ENCODE measurements at regions not wholly inside any gene's neighbourhood (a gene's known extent, or its start where the extent isn't known, plus 50 kb on each side); places are given as distances from the start of the nearest gene placed in this dataset.

- Histone ChIP-seq H3K9ac (ENCODE audit: control insufficient read depth, insufficient read depth, low read length) (no peak overlapping the region), H3K36me3 (ENCODE audit: control insufficient read depth in 2 of 2, insufficient read depth in 2 of 2, low read length in 1 of 2) (no peaks in the 10 kb centered on the region), H3K9me3 (replicated peaks; ENCODE audit: control insufficient read depth, insufficient read depth, low read length) (no peaks in the 10 kb centered on the region), H4K20me1 (ENCODE audit: control insufficient read depth, insufficient read depth) (no peaks in the 10 kb centered on the region), H3K4me2 (ENCODE audit: control insufficient read depth, insufficient read depth) (no peak overlapping the region), H3K4me1 (ENCODE audit: control insufficient read depth, insufficient read depth, low read length) (no peaks in the 10 kb centered on the region), H3K4me3 (no peak overlapping the region), H3K27me3 (replicated peaks in 1 of 2; ENCODE audit: control insufficient read depth in 2 of 2, insufficient read depth in 2 of 2, low read length in 1 of 2) (no peaks in the 10 kb centered on the region), H3K79me2 (ENCODE audit: control insufficient read depth, insufficient read depth, low read length) (no peaks in the 10 kb centered on the region), H2AFZ (ENCODE audit: control insufficient read depth, low read depth, low read length) (no peak overlapping the region), H3K27ac (ENCODE audit: control insufficient read depth, insufficient read depth) (no peak overlapping the region)
- TF ChIP-seq MEF2A (IDR thresholded peaks at IDR 0.05; ENCODE audit: insufficient read depth, low read depth, low read length): no peak
- TF ChIP-seq SMARCA5 (IDR thresholded peaks at IDR 0.05): no peak
- no peak for TF ChIP-seq ZNF687 (IDR thresholded peaks at IDR 0.05)
- TF ChIP-seq BRCA1 (IDR thresholded peaks at IDR 0.05; ENCODE audit: low read depth, low read length): no peak
- SMC1A ChIA-PET (ENCODE audit: uncharacterized antibody, unreplicated experiment): no interaction called here
- intact Hi-C loops (cut with micrococcal nuclease; ENCODE audit: unreplicated experiment) (no loop called here), in situ Hi-C loops (cut with MboI) (no loop called here)
- DNase-seq (ENCODE audit: low read depth, low spot score) (no peak), FAIRE-seq (no peak), ATAC-seq (no peak)
- CTCF ChIA-PET: no interaction called here
- POLR2A ChIA-PET: no interaction called here
- RAD21 ChIA-PET (ENCODE audit: unreplicated experiment): no interaction called here
- WGBS (ENCODE audit: insufficient coverage, insufficient replicate concordance, low lambda C conversion rate, missing lambda C conversion rate): 43% methylated on average over 6 of the region's 6 CpGs
- BruUV-seq (replicated peaks): no TSS peak
These were observed 453.5 kb upstream of the TPK1 start for GRCh38 chr7:145289384-145289783.

- RAD21 ChIA-PET (ENCODE audit: unreplicated experiment): no interaction called here
- SMC1A ChIA-PET (ENCODE audit: uncharacterized antibody, unreplicated experiment): no interaction called here
- in situ Hi-C loops (cut with MboI): no loop called here
- H2AFZ ChIP-seq (ENCODE audit: control insufficient read depth, low read depth, low read length): no peak overlapping the region
- no peaks in the 10 kb centered on the region for H3K36me3 ChIP-seq (ENCODE audit: control insufficient read depth in 2 of 2, insufficient read depth in 2 of 2, low read length in 1 of 2)
- intact Hi-C loops (cut with micrococcal nuclease; ENCODE audit: unreplicated experiment): no loop called here
- no peak overlapping the region for H3K9ac ChIP-seq (ENCODE audit: control insufficient read depth, insufficient read depth, low read length)
- CTCF ChIA-PET: no interaction called here
- H3K4me3 ChIP-seq: no peak overlapping the region
- H3K4me1 ChIP-seq (ENCODE audit: control insufficient read depth, insufficient read depth, low read length): no peaks in the 10 kb centered on the region
- no peak for FAIRE-seq
- H3K79me2 ChIP-seq (ENCODE audit: control insufficient read depth, insufficient read depth, low read length): no peaks in the 10 kb centered on the region
- H3K27ac ChIP-seq (ENCODE audit: control insufficient read depth, insufficient read depth): no peak overlapping the region
- POLR2A ChIA-PET: no interaction called here
- no peak for ATAC-seq
- H4K20me1 ChIP-seq (ENCODE audit: control insufficient read depth, insufficient read depth): no peaks in the 10 kb centered on the region
- H3K4me2 ChIP-seq (ENCODE audit: control insufficient read depth, insufficient read depth): no peak overlapping the region
- no TSS peak for BruUV-seq (replicated peaks)
- DNase-seq (ENCODE audit: low read depth, low spot score): no peak
- H3K27me3 ChIP-seq (replicated peaks in 1 of 2; ENCODE audit: control insufficient read depth in 2 of 2, insufficient read depth in 2 of 2, low read length in 1 of 2): no peaks in the 10 kb centered on the region
- H3K9me3 ChIP-seq (replicated peaks; ENCODE audit: control insufficient read depth, insufficient read depth, low read length): no peaks in the 10 kb centered on the region
- no peak for TF ChIP-seq KAT2A (conservative IDR thresholded peaks at IDR 0.05; ENCODE audit: control insufficient read depth, low read depth, low read length)
- no peak for TF ChIP-seq TCF3 (IDR thresholded peaks at IDR 0.05; ENCODE audit: borderline replicate concordance, insufficient read depth, low read depth, low read length)
- no peak for TF ChIP-seq HCFC1 (IDR thresholded peaks at IDR 0.05; ENCODE audit: low read length)
- no peak for TF ChIP-seq ZBTB4 (CRISPR knock-in tag; IDR thresholded peaks at IDR 0.05)
- no peak for TF ChIP-seq BMI1 (IDR thresholded peaks at IDR 0.05; ENCODE audit: borderline replicate concordance)
These were observed 440.3 kb upstream of the TPK1 start for GRCh38 chr7:145276118-145276517.
